ENCODE measurements at regions not wholly inside any gene's neighbourhood (a gene's known extent, or its start where the extent isn't known, plus 50 kb on each side); places are given as distances from the start of the nearest gene placed in this dataset.

DNA sequence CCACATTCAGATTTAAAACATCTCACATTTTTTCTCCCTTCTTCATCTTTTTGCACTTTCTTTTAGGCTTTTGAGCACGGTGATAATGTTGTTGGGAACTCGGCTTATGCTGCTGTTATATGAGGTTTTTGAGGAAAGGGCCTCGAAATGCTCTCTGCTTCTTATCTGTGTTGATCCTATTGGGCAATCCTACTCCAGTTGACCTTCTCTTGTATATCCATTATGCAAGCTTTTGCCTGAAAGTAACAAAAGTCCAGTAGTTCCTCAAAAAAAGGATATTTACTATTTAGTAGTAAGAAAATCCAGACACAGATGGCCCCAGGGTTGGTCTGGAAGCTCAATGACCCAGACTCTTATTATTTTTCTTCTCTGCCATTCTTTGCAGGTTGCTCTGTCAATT is 57.7 kb upstream of the SPANXB1 start:
- TF ChIP-seq, protein P1, sequence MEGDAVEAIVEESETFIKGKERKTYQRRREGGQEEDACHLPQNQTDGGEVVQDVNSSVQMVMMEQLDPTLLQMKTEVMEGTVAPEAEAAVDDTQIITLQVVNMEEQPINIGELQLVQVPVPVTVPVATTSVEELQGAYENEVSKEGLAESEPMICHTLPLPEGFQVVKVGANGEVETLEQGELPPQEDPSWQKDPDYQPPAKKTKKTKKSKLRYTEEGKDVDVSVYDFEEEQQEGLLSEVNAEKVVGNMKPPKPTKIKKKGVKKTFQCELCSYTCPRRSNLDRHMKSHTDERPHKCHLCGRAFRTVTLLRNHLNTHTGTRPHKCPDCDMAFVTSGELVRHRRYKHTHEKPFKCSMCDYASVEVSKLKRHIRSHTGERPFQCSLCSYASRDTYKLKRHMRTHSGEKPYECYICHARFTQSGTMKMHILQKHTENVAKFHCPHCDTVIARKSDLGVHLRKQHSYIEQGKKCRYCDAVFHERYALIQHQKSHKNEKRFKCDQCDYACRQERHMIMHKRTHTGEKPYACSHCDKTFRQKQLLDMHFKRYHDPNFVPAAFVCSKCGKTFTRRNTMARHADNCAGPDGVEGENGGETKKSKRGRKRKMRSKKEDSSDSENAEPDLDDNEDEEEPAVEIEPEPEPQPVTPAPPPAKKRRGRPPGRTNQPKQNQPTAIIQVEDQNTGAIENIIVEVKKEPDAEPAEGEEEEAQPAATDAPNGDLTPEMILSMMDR (conservative IDR thresholded peaks at IDR 0.05; ENCODE audit: low read length) = no peak
- H3K4me3 ChIP-seq (ENCODE audit: low read length) = no peak overlapping the region
- DNase-seq (ENCODE audit: low read depth) = no peak

DNA sequence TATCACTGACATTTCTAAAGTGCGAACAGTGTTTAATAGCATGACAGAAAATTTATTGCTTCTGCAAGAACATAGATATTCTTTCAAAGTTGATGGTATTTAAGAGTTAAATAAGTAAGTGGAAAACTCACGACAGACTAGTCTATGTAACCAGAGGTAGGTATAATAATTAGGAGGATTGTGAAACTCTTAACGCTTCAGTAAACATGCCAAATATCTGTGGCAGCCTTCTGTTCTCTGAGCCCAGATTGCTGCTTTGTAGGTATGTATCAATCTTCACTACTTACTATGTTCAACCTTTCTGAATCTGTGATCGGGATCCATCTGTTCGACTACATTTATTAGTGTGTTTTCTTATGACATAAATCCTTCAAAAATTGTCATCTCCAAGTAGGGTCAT is 53.6 kb upstream of the SPANXB1 start:
- H3K4me3 ChIP-seq (ENCODE audit: low read length) = no peak overlapping the region
- no peak for DNase-seq (ENCODE audit: low read depth)
- TF ChIP-seq, protein P1 (conservative IDR thresholded peaks at IDR 0.05; ENCODE audit: low read length) = no peak

DNA sequence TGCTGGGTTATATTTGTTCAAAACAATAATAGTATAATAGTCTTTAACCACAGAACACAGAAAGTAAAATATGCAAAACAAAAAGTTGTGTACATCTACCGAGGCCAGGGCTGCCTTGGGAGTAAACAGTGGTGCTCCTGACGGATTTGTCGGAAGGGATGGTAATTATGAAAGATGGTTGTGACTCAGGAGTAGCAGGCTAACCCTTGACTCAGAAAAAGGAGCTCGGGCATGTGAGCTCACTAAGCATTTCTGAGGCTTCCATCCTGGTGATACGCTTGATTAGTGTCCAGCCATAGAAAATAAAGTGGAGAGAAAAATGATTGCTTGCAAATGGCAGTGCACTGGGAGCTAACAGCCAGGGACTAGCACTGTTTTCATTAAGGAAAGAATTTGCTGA is 53.2 kb upstream of the SPANXB1 start:
- TF ChIP-seq, protein P1 (conservative IDR thresholded peaks at IDR 0.05; ENCODE audit: low read length) = no peak
- no peak overlapping the region for H3K4me3 ChIP-seq (ENCODE audit: low read length)

More for the DNA sequence above, 53.2 kb upstream of the SPANXB1 start:
- no peak for DNase-seq (ENCODE audit: low read depth)

Data from AG10803 (cell line).